HG03460 (cell line): ENCODE measurements at regions not wholly inside any gene's neighbourhood (a gene's known extent, or its start where the extent isn't known, plus 50 kb on each side); places are given as distances from the start of the nearest gene placed in this dataset.
A peak's percentile ranks its signal among the peaks of the same experiment; 100 is the strongest.
"Not testable (repeated sequence)": the region's sequence is repeated elsewhere in the genome, so short reads cannot be mapped to it uniquely, and the experiment has no call there.

Experiments
- ATAC-seq: cut with Tn5 transposase; IDR thresholded peaks from one replicate; pipeline ENCODE4 v1.9.1; 2021; ENCODE audit not compliant: unreplicated experiment

GRCh38 chr11:13134886-13135285 is 125.8 kb downstream of the RASSF10 start:
- no peak for ATAC-seq

- ATAC-seq, result no peak
These were observed 126.5 kb downstream of the RASSF10 start for GRCh38 chr11:13135385-13136271.

- ATAC-seq, result no peak
These were observed 127.1 kb downstream of the RASSF10 start for GRCh38 chr11:13136272-13136596.

GRCh38 chr11:13137844-13138301 is 128.8 kb downstream of the RASSF10 start:
- ATAC-seq, result no peak

- not testable (repeated sequence) for ATAC-seq
These were observed 130.0 kb downstream of the RASSF10 start for GRCh38 chr11:13139085-13139484.

- peak; percentile 82 for ATAC-seq
These were observed 131.1 kb downstream of the RASSF10 start for GRCh38 chr11:13140028-13140870.

- no peak for ATAC-seq
These were observed 131.9 kb downstream of the RASSF10 start for GRCh38 chr11:13140873-13141655.

GRCh38 chr11:13141731-13142709 is 132.9 kb downstream of the RASSF10 start:
- no peak for ATAC-seq

GRCh38 chr11:13143486-13144297 is 133.9 kb upstream of the BMAL1 start:
- no peak for ATAC-seq

- ATAC-seq, result no peak
These were observed 132.1 kb upstream of the BMAL1 start for GRCh38 chr11:13145461-13145860.

GRCh38 chr11:13149991-13150390 is 127.6 kb upstream of the BMAL1 start:
- no peak for ATAC-seq

GRCh38 chr11:13150487-13150886 is 127.1 kb upstream of the BMAL1 start:
- no peak for ATAC-seq

GRCh38 chr11:13152264-13152663 is 125.3 kb upstream of the BMAL1 start:
- no peak for ATAC-seq

GRCh38 chr11:13152736-13153541 is 124.7 kb upstream of the BMAL1 start:
- no peak for ATAC-seq

- ATAC-seq, result not testable (repeated sequence)
These were observed 123.2 kb upstream of the BMAL1 start for GRCh38 chr11:13154374-13154773.

GRCh38 chr11:13160346-13160745 is 117.2 kb upstream of the BMAL1 start:
- ATAC-seq, result no peak

GRCh38 chr11:13160806-13161205 is 116.8 kb upstream of the BMAL1 start:
- ATAC-seq, result no peak

GRCh38 chr11:13163158-13163557 is 114.4 kb upstream of the BMAL1 start:
- no peak for ATAC-seq
